ENCODE measurements at regions not wholly inside any gene's neighbourhood (a gene's known extent, or its start where the extent isn't known, plus 50 kb on each side); places are given as distances from the start of the nearest gene placed in this dataset.
"Not testable (repeated sequence)": the region's sequence is repeated elsewhere in the genome, so short reads cannot be mapped to it uniquely, and the experiment has no call there.

- Histone ChIP-seq H3K27ac (ENCODE audit: low read length) (no peak overlapping the region), H3K4me3 (ENCODE audit: low read length) (no peak overlapping the region), H3K27me3 (ENCODE audit: control insufficient read depth, insufficient read depth) (no peaks in the 10 kb centered on the region), H3K9me3 (ENCODE audit: control insufficient read depth, low read length) (no peaks in the 10 kb centered on the region), H3K4me1 (ENCODE audit: control insufficient read depth, insufficient read depth, low read length) (peaks cover 6% of the 10 kb centered on the region)
- WGBS, result 91% methylated on average over 13 of the region's 13 CpGs
- DNase-seq (no peak), ATAC-seq (no peak)
- intact Hi-C loops (cut with DNase I), result no loop called here
Observed at GRCh38 chr1:234953655-234954405, 174.8 kb downstream of the TOMM20 start.

DNA sequence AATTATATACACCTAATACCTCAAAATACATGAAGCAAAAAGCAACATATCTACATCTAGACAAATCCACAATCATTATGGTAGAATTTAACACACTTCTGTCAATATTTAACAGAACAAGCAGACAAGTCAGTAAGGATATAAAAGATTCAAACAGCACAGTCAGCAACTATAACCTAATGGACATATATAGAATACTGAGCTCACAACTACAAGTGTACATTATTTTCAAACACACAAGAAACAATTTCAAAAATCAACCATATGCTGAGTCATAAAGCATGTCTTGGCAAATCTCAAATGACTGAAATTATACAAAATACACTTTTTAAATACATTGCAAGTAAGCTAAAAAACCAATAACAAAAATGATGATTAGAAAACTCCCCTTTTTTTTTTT lies 178.0 kb downstream of the TOMM20 start:
- ATAC-seq (no peak), DNase-seq (no peak)
- no peak overlapping the region for H3K27ac ChIP-seq (ENCODE audit: low read length)
- H3K4me1 ChIP-seq (ENCODE audit: control insufficient read depth, insufficient read depth, low read length), result peaks cover 2% of the 10 kb centered on the region
- no peaks in the 10 kb centered on the region for H3K27me3 ChIP-seq (ENCODE audit: control insufficient read depth, insufficient read depth)
- H3K4me3 ChIP-seq (ENCODE audit: low read length), result no peak overlapping the region
- H3K9me3 ChIP-seq (ENCODE audit: control insufficient read depth, low read length), result no peaks in the 10 kb centered on the region
- intact Hi-C loops (cut with DNase I), result no loop called here

- H3K9me3 ChIP-seq (ENCODE audit: control insufficient read depth, low read length); H3K4me3 ChIP-seq (ENCODE audit: low read length); H3K4me1 ChIP-seq (ENCODE audit: control insufficient read depth, insufficient read depth, low read length); intact Hi-C loops (cut with DNase I); H3K27ac ChIP-seq (ENCODE audit: low read length); H3K27me3 ChIP-seq (ENCODE audit: control insufficient read depth, insufficient read depth); ATAC-seq; DNase-seq: not testable (repeated sequence)
- WGBS, result 97% methylated on average over 6 of the region's 6 CpGs
Observed at GRCh38 chr1:234949528-234949927, 179.1 kb downstream of the TOMM20 start.

- no peak overlapping the region for H3K27ac ChIP-seq (ENCODE audit: low read length)
- no peak for ATAC-seq
Observed at GRCh38 chr1:234944439-234945344, 183.9 kb downstream of the TOMM20 start.

GRCh38 chr1:234943836-234944402 lies 184.7 kb downstream of the TOMM20 start:
- H3K27me3 ChIP-seq (ENCODE audit: control insufficient read depth, insufficient read depth), result no peaks in the 10 kb centered on the region
- DNase-seq (no peak), ATAC-seq (no peak)
- H3K27ac ChIP-seq (ENCODE audit: low read length), result no peak overlapping the region
- 79% methylated on average over 7 of the region's 7 CpGs for WGBS
- intact Hi-C loops (cut with DNase I), result no loop called here
- no peak overlapping the region for H3K4me3 ChIP-seq (ENCODE audit: low read length)
- no peaks in the 10 kb centered on the region for H3K9me3 ChIP-seq (ENCODE audit: control insufficient read depth, low read length)
- peaks cover 2% of the 10 kb centered on the region for H3K4me1 ChIP-seq (ENCODE audit: control insufficient read depth, insufficient read depth, low read length)

More at GRCh38 chr1:234944439-234945344, 183.9 kb downstream of the TOMM20 start:
- H3K4me1 ChIP-seq (ENCODE audit: control insufficient read depth, insufficient read depth, low read length), result peaks cover 2% of the 10 kb centered on the region
- WGBS, result 59% methylated on average over 6 of the region's 6 CpGs
- H3K27me3 ChIP-seq (ENCODE audit: control insufficient read depth, insufficient read depth), result no peaks in the 10 kb centered on the region
- no peak overlapping the region for H3K4me3 ChIP-seq (ENCODE audit: low read length)
- no peak for DNase-seq
- intact Hi-C loops (cut with DNase I), result no loop called here
- no peaks in the 10 kb centered on the region for H3K9me3 ChIP-seq (ENCODE audit: control insufficient read depth, low read length)

GRCh38 chr1:234942879-234943506 lies 185.6 kb downstream of the TOMM20 start:
- Histone ChIP-seq H3K27me3 (ENCODE audit: control insufficient read depth, insufficient read depth) (no peaks in the 10 kb centered on the region), H3K4me3 (ENCODE audit: low read length) (no peak overlapping the region), H3K4me1 (ENCODE audit: control insufficient read depth, insufficient read depth, low read length) (peaks cover 2% of the 10 kb centered on the region), H3K9me3 (ENCODE audit: control insufficient read depth, low read length) (no peaks in the 10 kb centered on the region), H3K27ac (ENCODE audit: low read length) (no peak overlapping the region)
- 90% methylated on average over 5 of the region's 5 CpGs for WGBS
- DNase-seq (no peak), ATAC-seq (no peak)
- intact Hi-C loops (cut with DNase I), result no loop called here

DNA sequence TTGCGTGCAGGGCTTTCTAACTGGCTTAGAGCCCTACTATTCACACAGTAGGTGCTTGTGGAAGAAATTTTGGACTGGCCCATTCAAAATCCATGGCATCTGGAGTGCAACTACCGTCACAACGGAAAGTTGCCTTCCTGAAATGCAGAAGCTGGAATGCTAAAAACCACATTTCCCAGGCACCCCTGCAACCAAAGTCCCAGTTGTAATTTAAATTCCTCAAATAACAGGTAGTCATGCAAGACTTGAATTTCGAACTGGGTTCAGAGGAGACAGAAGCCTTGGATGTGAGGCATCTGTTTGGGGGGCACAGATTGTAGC lies 186.7 kb downstream of the TOMM20 start:
- peaks cover 2% of the 10 kb centered on the region for H3K4me1 ChIP-seq (ENCODE audit: control insufficient read depth, insufficient read depth, low read length)
- WGBS, result 90% methylated on average over 4 of the region's 4 CpGs
- DNase-seq, result no peak
- H3K27me3 ChIP-seq (ENCODE audit: control insufficient read depth, insufficient read depth), result no peaks in the 10 kb centered on the region
- no peak for ATAC-seq
- no peak overlapping the region for H3K27ac ChIP-seq (ENCODE audit: low read length)
- no peak overlapping the region for H3K4me3 ChIP-seq (ENCODE audit: low read length)
- no peaks in the 10 kb centered on the region for H3K9me3 ChIP-seq (ENCODE audit: control insufficient read depth, low read length)
- intact Hi-C loops (cut with DNase I), result no loop called here

DNA sequence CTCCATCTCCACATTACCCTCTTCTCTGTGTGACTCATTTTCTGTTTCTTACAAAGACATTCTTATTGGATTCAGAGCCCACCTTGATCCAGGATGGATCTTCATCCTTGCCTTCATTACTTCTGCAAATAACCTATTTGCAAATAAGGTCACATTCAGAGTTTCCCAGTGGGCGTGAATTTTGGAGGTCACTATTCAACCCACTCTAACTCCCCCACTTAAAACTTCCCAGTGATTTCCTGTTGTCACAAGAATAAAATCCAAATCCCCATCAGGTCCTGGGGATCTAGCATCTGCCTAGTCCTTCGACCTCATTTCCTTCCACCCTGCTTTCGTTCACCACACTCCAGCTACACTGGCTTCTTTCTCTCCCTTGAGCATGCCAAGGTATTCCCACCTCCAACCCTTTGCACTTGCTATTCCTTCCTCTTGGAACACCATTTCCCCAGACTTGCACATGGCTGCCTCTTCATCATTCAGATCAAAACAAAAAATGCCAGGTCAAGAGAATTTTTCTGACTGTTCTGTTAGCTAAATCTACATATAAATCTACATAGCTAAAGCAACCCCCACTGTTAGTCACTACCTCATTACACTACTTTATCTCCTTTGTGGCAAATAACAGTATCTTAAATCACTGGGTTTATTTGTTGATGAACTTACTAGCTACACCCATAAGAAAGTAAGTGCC lies 187.2 kb downstream of the TOMM20 start:
- H3K27me3 ChIP-seq (ENCODE audit: control insufficient read depth, insufficient read depth), result no peaks in the 10 kb centered on the region
- 73% methylated on average over 3 of the region's 3 CpGs for WGBS
- no peak overlapping the region for H3K27ac ChIP-seq (ENCODE audit: low read length)
- intact Hi-C loops (cut with DNase I), result no loop called here
- no peak for DNase-seq
- H3K4me3 ChIP-seq (ENCODE audit: low read length), result no peak overlapping the region
- peaks cover 2% of the 10 kb centered on the region for H3K4me1 ChIP-seq (ENCODE audit: control insufficient read depth, insufficient read depth, low read length)
- no peak for ATAC-seq
- H3K9me3 ChIP-seq (ENCODE audit: control insufficient read depth, low read length), result no peaks in the 10 kb centered on the region

GRCh38 chr1:234940841-234941240 lies 187.8 kb downstream of the TOMM20 start:
- H3K9me3 ChIP-seq (ENCODE audit: control insufficient read depth, low read length), result no peaks in the 10 kb centered on the region
- H3K27ac ChIP-seq (ENCODE audit: low read length), result no peak overlapping the region
- DNase-seq (no peak), ATAC-seq (no peak)
- 96% methylated on average over 7 of the region's 7 CpGs for WGBS
- H3K27me3 ChIP-seq (ENCODE audit: control insufficient read depth, insufficient read depth), result no peaks in the 10 kb centered on the region
- intact Hi-C loops (cut with DNase I), result no loop called here
- no peak overlapping the region for H3K4me3 ChIP-seq (ENCODE audit: low read length)
- H3K4me1 ChIP-seq (ENCODE audit: control insufficient read depth, insufficient read depth, low read length), result peaks cover 2% of the 10 kb centered on the region

GRCh38 chr1:234938924-234939323 lies 189.7 kb downstream of the TOMM20 start:
- DNase-seq, result no peak
- Histone ChIP-seq H3K9me3 (ENCODE audit: control insufficient read depth, low read length) (no peaks in the 10 kb centered on the region), H3K27me3 (ENCODE audit: control insufficient read depth, insufficient read depth) (no peaks in the 10 kb centered on the region), H3K27ac (ENCODE audit: low read length) (no peak overlapping the region), H3K4me3 (ENCODE audit: low read length) (no peak overlapping the region), H3K4me1 (ENCODE audit: control insufficient read depth, insufficient read depth, low read length) (no peaks in the 10 kb centered on the region)
- no peak for ATAC-seq
- intact Hi-C loops (cut with DNase I), result no loop called here
- 55% methylated on average over 7 of the region's 7 CpGs for WGBS

All from right cardiac atrium (tissue), 5 donors.